Immature natural killer cell (primary cell): ENCODE measurements at regions not wholly inside any gene's neighbourhood (a gene's known extent, or its start where the extent isn't known, plus 50 kb on each side); places are given as distances from the start of the nearest gene placed in this dataset.
"Not testable (repeated sequence)": the region's sequence is repeated elsewhere in the genome, so short reads cannot be mapped to it uniquely, and the experiment has no call there.

Experiments
- DNase-seq, 3 donors: peaks; one replicate each; pipeline ENCODE4 v3.0.0; 2022; ENCODE audit warnings: mixed read lengths in 1 of 3
- H3K27ac Mint-ChIP-seq, 6 donors: one replicate each; pipeline ENCODE4 v1.8.0; 2020; ENCODE audit warnings: mixed read lengths in 6 of 6, mild to moderate bottlenecking in 5 of 6, inconsistent platforms in 4 of 6, moderate library complexity in 3 of 6
- H3K27me3 Mint-ChIP-seq, 3 donors: one replicate each; pipeline ENCODE4 v1.8.0; 2020 to 2021; ENCODE audit warnings: low read depth in 3 of 3, mild to moderate bottlenecking in 3 of 3, mixed read lengths in 3 of 3, moderate library complexity in 3 of 3, inconsistent platforms in 1 of 3
- H3K36me3 Mint-ChIP-seq, 3 donors: one replicate each; pipeline ENCODE4 v1.8.0; 2020; ENCODE audit warnings: mixed read lengths in 3 of 3, inconsistent platforms in 2 of 3, mild to moderate bottlenecking in 2 of 3
- H3K4me1 Mint-ChIP-seq, 2 donors: one replicate each; pipeline ENCODE4 v1.8.0; 2020; ENCODE audit warnings: inconsistent platforms in 2 of 2, mild to moderate bottlenecking in 2 of 2, mixed read lengths in 2 of 2, moderate library complexity in 1 of 2
- H3K4me3 Mint-ChIP-seq, 5 donors: one replicate each; pipeline ENCODE4 v1.8.0; 2020; ENCODE audit warnings: mild to moderate bottlenecking in 5 of 5, mixed read lengths in 5 of 5, inconsistent platforms in 3 of 5, moderate library complexity in 3 of 5
- H3K9me3 Mint-ChIP-seq, 6 donors: one replicate each; pipeline ENCODE4 v1.8.0; 2020; ENCODE audit warnings: mild to moderate bottlenecking in 6 of 6, mixed read lengths in 6 of 6, inconsistent platforms in 4 of 6, moderate library complexity in 3 of 6

DNA sequence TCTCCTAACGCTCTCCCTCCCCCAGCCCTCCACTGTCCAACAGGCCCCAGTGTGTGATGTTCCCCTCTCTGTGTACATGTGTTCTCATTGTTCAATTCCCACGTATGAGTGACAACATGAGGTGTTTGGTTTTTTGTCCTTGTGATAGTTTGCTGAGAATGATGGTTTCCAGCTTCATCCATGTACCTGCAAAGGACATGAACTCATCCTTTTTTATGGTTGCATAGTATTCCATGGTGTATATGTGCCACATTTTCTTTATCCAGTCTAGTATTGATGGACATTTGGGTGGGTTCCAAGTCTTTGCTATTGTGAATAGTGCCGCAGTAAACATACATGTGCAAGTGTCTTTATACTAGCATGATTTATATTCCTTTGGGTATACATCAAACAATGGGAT lies 347.4 kb downstream of the MAGEE1 start:
- not testable (repeated sequence) for H3K4me3 Mint-ChIP-seq, H3K4me1 Mint-ChIP-seq

DNA sequence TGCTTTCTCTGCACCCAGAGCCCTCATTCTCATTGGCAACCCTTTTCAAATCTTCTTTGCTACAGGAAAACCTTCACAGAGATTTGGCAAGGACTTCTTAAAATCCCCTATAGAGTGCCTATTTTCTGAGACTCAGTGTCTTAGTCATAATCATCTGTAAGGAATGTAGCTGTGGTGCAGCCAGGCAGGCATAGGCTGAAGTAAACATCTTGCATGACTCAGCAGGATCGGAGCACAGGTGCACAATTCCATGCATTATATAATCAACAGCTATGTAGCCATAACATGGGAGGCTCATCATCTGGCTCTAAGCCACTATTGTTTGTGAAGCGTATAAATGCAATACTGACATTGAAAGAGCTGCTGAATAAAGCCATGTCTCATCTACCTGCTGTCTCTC lies 368.8 kb downstream of the MAGEE1 start:
- Mint-ChIP-seq H3K4me1 (no peaks in the 10 kb centered on the region), H3K27me3 (peaks cover 0 to 5% (median 3%) of the 10 kb centered on the region in 3 donors), H3K36me3 (no peaks in the 10 kb centered on the region), H3K27ac (no peak overlapping the region), H3K4me3 (no peak overlapping the region), H3K9me3 (peaks cover 0 to 4% (median 0%) of the 10 kb centered on the region in 6 donors)
- DNase-seq: no peak

More for the DNA sequence above, 347.4 kb downstream of the MAGEE1 start:
- peaks cover 0 to 10% (median 0%) of the 10 kb centered on the region in 6 donors for H3K9me3 Mint-ChIP-seq
- not testable (repeated sequence) for DNase-seq, H3K27ac Mint-ChIP-seq, H3K27me3 Mint-ChIP-seq, H3K36me3 Mint-ChIP-seq

DNA sequence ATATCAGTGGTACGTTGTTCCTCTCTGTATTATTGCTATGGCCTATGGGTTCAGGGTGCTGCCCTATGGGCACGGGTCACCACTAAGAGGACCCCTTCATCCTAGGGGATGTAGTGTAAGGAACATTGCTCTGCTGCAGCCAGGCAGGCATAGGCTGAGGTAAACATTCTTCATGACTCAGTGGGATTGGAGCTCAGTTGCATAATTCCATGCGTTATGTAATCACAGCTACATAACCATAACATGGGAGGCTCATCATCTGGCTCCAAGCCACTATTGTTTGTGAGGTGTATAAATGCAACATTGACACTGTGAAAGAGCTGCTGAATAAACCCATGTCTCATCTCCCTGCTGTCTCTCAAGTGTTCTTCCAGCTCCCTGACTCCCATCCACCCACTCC lies 375.2 kb downstream of the MAGEE1 start:
- no peak overlapping the region for H3K4me3 Mint-ChIP-seq
- no peaks in the 10 kb centered on the region for H3K4me1 Mint-ChIP-seq

DNA sequence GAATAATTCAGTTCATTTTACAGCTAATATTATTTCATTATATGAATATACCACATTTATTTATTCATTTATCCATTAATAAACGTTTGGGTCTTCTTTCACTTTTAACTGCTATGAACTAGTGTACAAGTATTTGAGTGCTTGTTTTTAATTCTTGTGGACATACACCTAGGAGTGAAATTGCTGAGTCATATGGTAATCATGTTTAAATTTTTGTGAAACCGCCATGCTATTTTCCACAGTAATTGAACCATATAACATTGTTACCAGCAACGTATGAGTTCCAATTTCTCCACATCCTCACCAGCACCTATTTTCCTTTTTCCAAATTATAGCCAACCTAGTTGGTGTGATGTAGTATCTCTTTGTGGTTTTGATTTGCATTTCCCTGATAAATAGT lies 388.2 kb downstream of the MAGEE1 start:
- Mint-ChIP-seq H3K4me1 (no peaks in the 10 kb centered on the region), H3K27me3 (peaks cover 0 to 3% (median 0%) of the 10 kb centered on the region in 3 donors), H3K36me3 (no peaks in the 10 kb centered on the region), H3K27ac (no peak overlapping the region), H3K9me3 (no peaks in the 10 kb centered on the region), H3K4me3 (no peak overlapping the region)
- DNase-seq: no peak

More for the DNA sequence above, 375.2 kb downstream of the MAGEE1 start:
- Mint-ChIP-seq H3K27me3 (peaks cover 2 to 7% (median 5%) of the 10 kb centered on the region in 3 donors), H3K27ac (no peak overlapping the region), H3K36me3 (no peaks in the 10 kb centered on the region), H3K9me3 (no peaks in the 10 kb centered on the region)
- DNase-seq: no peak

DNA sequence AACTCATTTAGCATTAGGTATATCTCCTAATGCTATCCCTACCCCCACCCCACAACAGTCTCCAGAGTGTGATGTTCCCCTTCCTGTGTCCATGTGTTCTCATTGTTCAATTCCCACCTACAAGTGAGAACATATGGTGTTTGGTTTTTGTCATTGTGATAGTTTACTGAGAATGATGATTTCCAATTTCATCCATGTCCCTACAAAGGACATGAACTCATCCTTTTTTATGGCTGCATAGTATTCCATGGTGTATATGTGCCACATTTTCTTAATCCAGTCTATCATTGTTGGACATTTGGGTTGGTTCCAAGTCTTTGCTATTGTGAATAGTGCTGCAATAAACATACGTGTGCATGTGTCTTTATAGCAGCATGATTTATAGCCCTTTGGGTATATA lies 389.8 kb downstream of the MAGEE1 start:
- H3K4me1 Mint-ChIP-seq, H3K36me3 Mint-ChIP-seq, H3K27me3 Mint-ChIP-seq, H3K9me3 Mint-ChIP-seq, H3K4me3 Mint-ChIP-seq, H3K27ac Mint-ChIP-seq, DNase-seq: not testable (repeated sequence)

DNA sequence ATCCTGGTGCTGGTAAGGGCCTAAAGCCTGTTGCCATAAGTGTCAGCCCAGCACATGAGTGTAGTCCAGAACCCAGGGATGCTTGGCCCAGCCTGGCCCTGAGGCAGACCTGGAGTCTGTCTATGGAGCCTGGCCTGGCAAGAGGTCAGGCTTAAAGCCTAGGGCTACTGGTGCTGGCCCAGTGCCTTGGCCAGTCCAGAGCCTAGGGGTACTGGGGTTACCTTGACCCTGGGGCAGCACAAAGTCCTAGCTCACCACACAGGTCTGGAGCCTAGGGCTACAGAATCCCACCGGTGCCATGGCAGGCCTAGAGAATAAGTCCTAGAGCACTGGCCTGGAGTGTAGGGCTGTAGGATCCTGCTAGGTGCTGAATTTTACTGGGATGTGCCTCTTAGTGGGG lies 393.8 kb downstream of the MAGEE1 start:
- no peak overlapping the region for H3K27ac Mint-ChIP-seq
- DNase-seq: no peak
- H3K36me3 Mint-ChIP-seq: no peaks in the 10 kb centered on the region
- no peak overlapping the region for H3K4me3 Mint-ChIP-seq
- H3K9me3 Mint-ChIP-seq: no peaks in the 10 kb centered on the region
- no peaks in the 10 kb centered on the region for H3K4me1 Mint-ChIP-seq
- peaks cover 0 to 6% (median 0%) of the 10 kb centered on the region in 3 donors for H3K27me3 Mint-ChIP-seq

DNA sequence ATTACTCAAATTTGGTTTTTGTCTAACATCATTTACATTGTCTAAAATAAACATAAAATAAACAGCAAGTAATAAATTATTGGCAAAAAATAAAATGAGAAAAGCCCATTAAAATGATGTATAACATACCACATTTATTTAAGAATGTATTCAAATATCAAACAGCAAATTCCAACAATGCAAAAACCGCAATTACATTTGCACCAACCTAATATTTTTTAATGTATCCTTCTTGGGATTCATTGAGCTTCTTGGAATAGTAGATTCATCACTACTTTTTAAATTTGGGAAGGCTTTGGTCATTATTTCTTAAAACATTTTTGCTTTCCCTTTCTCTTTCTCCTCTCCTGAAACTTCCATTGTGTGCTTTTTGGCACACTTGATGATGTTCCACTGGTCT lies 400.2 kb downstream of the MAGEE1 start:
- H3K9me3 Mint-ChIP-seq: no peaks in the 10 kb centered on the region
- no peaks in the 10 kb centered on the region for H3K36me3 Mint-ChIP-seq

DNA sequence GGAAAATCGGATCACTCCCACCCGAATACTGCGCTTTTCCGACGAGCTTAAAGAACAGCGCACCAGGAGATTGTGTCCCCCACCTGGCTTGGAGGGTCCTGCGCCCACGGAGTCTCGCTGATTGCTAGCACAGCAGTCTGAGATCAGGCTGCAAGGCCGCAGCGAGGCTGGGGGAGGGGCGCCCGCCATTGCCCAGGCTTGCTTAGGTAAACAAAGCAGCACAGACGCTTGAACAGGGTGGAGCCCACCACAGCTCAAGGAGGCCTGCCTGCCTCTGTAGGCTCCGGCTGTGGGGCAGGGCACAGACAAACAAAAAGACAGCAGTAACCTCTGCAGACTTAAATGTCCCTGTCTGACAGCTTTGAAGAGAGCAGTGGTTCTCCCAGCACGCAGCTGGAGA lies 413.4 kb downstream of the MAGEE1 start:
- H3K27ac Mint-ChIP-seq, H3K4me1 Mint-ChIP-seq, DNase-seq, H3K9me3 Mint-ChIP-seq, H3K36me3 Mint-ChIP-seq, H3K4me3 Mint-ChIP-seq, H3K27me3 Mint-ChIP-seq: not testable (repeated sequence)

More for the DNA sequence above, 400.2 kb downstream of the MAGEE1 start:
- Mint-ChIP-seq H3K4me1 (no peaks in the 10 kb centered on the region), H3K27me3 (peaks cover 0 to 2% (median 0%) of the 10 kb centered on the region in 3 donors), H3K4me3 (no peak overlapping the region), H3K27ac (no peak overlapping the region)
- no peak for DNase-seq

DNA sequence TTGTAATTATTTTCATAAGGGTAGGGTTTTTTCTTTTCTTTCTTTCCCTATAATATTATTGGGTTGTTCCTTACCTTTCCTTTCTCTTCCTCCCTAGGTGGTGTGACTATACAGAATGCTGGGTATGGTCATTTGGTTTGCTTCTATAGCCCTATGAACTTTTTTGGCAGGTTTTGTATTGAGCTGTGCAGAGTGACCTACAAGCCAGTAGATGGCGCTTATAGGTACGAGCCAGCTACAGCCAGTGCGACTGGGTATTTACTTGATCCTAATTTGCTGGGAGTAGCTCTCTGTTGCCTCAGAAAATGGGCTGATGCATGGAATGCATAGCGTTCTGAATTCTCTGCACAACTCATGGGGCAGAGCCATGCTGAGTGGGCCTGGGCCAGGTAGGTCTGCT lies 423.3 kb downstream of the MAGEE1 start:
- H3K27ac Mint-ChIP-seq: no peak overlapping the region
- H3K4me1 Mint-ChIP-seq: no peaks in the 10 kb centered on the region
- DNase-seq: no peak

DNA sequence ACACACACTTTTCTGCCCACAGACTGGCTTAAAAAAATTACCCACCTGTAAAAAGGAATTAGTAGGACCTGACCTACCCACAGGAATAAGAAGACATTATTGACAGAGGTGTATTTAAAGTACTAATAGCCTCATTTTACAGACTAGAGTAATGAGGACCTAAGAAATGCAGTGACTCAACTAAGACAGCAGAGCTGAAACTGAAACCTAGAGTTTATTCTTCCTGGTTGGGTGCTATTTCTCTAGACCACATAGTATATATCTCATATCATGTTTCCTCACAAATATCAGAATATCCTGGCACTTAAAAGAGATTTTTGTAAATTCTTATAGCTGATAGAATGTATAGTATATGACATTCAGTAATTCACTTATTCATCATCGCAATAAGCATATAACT lies 435.0 kb downstream of the MAGEE1 start:
- Mint-ChIP-seq H3K27me3 (peaks cover 0 to 4% (median 2%) of the 10 kb centered on the region in 3 donors), H3K4me1 (no peaks in the 10 kb centered on the region), H3K36me3 (no peaks in the 10 kb centered on the region), H3K9me3 (peaks cover 0 to 1% (median 0%) of the 10 kb centered on the region in 6 donors), H3K4me3 (no peak overlapping the region), H3K27ac (no peak overlapping the region)
- DNase-seq: no peak

More for the DNA sequence above, 423.3 kb downstream of the MAGEE1 start:
- peaks cover 0 to 2% (median 0%) of the 10 kb centered on the region in 3 donors for H3K27me3 Mint-ChIP-seq
- H3K4me3 Mint-ChIP-seq: no peak overlapping the region
- H3K36me3 Mint-ChIP-seq: no peaks in the 10 kb centered on the region
- H3K9me3 Mint-ChIP-seq: peaks cover 0 to 3% (median 0%) of the 10 kb centered on the region in 6 donors

DNA sequence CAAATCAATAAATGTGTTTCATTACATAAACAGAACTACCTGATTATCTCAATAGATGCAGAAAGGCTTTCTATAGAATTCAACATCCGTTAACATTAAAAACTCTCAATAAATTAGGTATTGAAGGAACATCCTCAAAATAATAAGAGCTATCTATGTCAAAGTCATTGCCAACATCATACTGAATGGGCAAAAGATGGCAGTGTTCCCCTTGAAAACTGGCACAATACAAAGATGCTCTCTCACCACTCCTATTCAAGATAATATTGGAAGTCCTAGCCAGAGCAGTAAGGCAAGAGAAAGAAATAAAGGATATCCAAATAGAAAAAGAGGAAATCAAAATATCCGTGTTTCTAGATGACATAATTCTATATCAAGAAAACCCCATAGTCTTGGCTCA lies 466.4 kb downstream of the MAGEE1 start:
- Mint-ChIP-seq H3K4me3 (no peak overlapping the region), H3K4me1 (no peaks in the 10 kb centered on the region), H3K27ac (no peak overlapping the region), H3K27me3 (no peaks in the 10 kb centered on the region), H3K36me3 (no peaks in the 10 kb centered on the region), H3K9me3 (peaks cover 0 to 4% (median 0%) of the 10 kb centered on the region in 6 donors)
- no peak for DNase-seq

DNA sequence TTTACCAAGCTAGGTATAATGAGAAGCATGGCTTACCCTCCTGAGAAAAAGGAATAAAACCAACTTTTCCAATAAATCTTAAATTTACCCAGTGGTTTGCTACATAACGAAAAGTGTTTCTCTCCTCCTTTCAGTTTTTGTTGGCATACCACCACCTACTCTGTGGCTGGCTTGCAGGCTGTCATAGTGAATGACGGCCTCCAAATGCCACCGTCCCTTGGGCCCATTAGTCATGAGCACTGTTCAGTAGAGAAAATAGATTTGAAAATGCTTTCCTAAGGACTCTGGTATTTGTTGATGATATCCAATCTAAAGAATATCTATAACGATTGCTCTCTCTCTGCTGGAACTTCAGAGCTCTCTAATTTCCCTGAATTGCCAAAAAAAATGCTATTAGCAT lies 488.3 kb downstream of the MAGEE1 start:
- H3K4me3 Mint-ChIP-seq: no peak overlapping the region

DNA sequence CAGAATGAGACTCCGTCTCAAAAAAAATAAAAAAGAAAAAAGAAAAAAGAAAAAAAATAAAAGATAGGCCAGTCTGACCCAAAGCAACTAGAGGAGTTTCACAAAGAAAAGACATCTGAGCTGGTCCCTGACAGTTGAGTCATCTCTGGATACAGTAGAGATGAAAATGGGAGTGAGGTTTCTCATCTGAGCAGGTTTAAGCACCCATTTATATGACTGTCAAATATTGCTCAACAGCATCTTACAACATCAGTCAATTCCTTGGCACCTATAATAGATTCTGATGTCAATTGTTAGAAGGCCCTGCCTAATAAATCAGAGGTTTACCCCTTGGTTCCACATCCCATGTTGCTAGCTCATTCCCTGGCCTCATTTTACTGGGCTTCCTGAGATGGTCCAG lies 490.5 kb downstream of the MAGEE1 start:
- Mint-ChIP-seq H3K4me1 (no peaks in the 10 kb centered on the region), H3K9me3 (peaks cover 0 to 5% (median 0%) of the 10 kb centered on the region in 6 donors), H3K36me3 (no peaks in the 10 kb centered on the region), H3K4me3 (no peak overlapping the region), H3K27ac (no peak overlapping the region), H3K27me3 (peaks cover 0 to 1% (median 0%) of the 10 kb centered on the region in 3 donors)
- DNase-seq: no peak

More for the DNA sequence above, 488.3 kb downstream of the MAGEE1 start:
- H3K4me1 Mint-ChIP-seq: no peaks in the 10 kb centered on the region
- H3K9me3 Mint-ChIP-seq: peaks cover 0 to 6% (median 3%) of the 10 kb centered on the region in 6 donors
- DNase-seq: no peak
- peaks cover 0 to 1% (median 0%) of the 10 kb centered on the region in 3 donors for H3K27me3 Mint-ChIP-seq
- H3K36me3 Mint-ChIP-seq: no peaks in the 10 kb centered on the region
- no peak overlapping the region for H3K27ac Mint-ChIP-seq

DNA sequence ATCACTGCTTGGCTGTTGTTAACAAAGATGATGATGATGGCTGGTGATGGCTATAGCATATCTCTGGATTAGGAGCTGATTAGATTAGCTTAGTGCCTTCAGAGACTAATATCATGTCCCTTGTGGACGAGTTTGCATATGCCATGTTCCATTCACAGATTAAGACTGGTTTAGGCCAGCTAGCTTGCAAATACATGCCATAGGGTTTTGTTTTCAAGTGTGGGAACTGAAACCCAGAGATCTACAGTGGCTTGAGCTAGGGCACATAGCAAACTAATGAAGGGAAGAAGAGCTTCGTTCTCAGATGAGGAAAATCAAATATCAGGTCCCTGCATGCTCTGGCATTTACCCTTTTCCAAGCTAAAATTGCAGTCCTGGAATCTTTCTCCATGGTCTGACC lies 492.3 kb downstream of the MAGEE1 start:
- peaks cover 0 to 5% (median under 1%) of the 10 kb centered on the region in 6 donors for H3K9me3 Mint-ChIP-seq
- H3K4me3 Mint-ChIP-seq: no peak overlapping the region
- H3K27me3 Mint-ChIP-seq: peaks cover 0 to 1% (median 0%) of the 10 kb centered on the region in 3 donors
- H3K27ac Mint-ChIP-seq: no peak overlapping the region
- H3K36me3 Mint-ChIP-seq: no peaks in the 10 kb centered on the region
- DNase-seq: no peak
- no peaks in the 10 kb centered on the region for H3K4me1 Mint-ChIP-seq

DNA sequence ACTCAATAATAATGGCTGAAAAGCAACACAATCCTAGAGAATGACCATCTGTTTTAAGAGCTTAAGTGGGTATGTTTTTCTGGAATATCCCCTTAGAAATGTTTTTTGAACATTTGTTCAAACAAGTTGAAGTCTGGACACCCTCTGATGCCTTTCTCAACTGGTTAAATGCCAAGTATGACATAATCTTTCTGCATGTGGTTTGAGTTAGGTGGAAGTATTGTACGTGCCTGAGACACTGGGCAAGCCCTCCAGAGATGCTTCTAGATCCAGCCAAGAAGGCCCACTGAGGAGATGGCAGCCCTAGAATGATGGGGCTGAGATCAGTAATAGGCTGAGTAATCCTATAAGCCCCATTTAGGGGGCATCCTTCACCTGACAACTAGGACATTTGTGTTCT lies 493.1 kb downstream of the MAGEE1 start:
- Mint-ChIP-seq H3K27ac (no peak overlapping the region), H3K36me3 (no peaks in the 10 kb centered on the region), H3K4me1 (no peaks in the 10 kb centered on the region), H3K27me3 (peaks cover 0 to 2% (median 0%) of the 10 kb centered on the region in 3 donors), H3K9me3 (peaks cover 0 to 5% (median under 1%) of the 10 kb centered on the region in 6 donors), H3K4me3 (no peak overlapping the region)
- no peak for DNase-seq
